Neural cell (in vitro differentiated cells): ENCODE measurements at regions not wholly inside any gene's neighbourhood (a gene's known extent, or its start where the extent isn't known, plus 50 kb on each side); places are given as distances from the start of the nearest gene placed in this dataset.

Source experiments
- CTCF ChIP-seq: fragments of 450-650 bp; IDR thresholded peaks from 2 replicates; pipeline ENCODE4 v1.5.1; 2014; ENCODE audit warnings: antibody characterized with exemption, mild to moderate bottlenecking, moderate library complexity; ENCODE audit not compliant: poor library complexity, severe bottlenecking
- EP300 ChIP-seq: fragments of 450-650 bp; conservative IDR thresholded peaks from 2 replicates; pipeline ENCODE4 v1.6.1; 2014; ENCODE audit warnings: antibody characterized with exemption, mild to moderate bottlenecking, moderate library complexity; ENCODE audit not compliant: poor library complexity, severe bottlenecking
- EZH2 ChIP-seq: fragments of 200-600, 300-800 bp; shearing (Covaris generic), sonication (generic); IDR thresholded peaks from 2 replicates; pipeline ENCODE4 v1.6.1; 2014; ENCODE audit warnings: antibody characterized with exemption, low read length, borderline replicate concordance, mild to moderate bottlenecking; ENCODE audit not compliant: insufficient read depth, poor library complexity, severe bottlenecking
- MXI1 ChIP-seq: fragments of 450-650 bp; conservative IDR thresholded peaks from 2 replicates; pipeline ENCODE4 v1.6.1; 2014; ENCODE audit warnings: antibody characterized with exemption, mild to moderate bottlenecking; ENCODE audit not compliant: poor library complexity, severe bottlenecking
- POLR2AphosphoS5 ChIP-seq: IDR thresholded peaks from 2 replicates; pipeline ENCODE4 v1.6.1; 2012
- RAD21 ChIP-seq: fragments of 450-650 bp; conservative IDR thresholded peaks from 2 replicates; pipeline ENCODE4 v1.6.1; 2014; ENCODE audit warnings: antibody characterized with exemption, mild to moderate bottlenecking, moderate library complexity
- REST ChIP-seq: IDR thresholded peaks from 2 replicates; pipeline ENCODE4 v1.6.1; 2012; ENCODE audit warnings: borderline replicate concordance
- TAF1 ChIP-seq: IDR thresholded peaks from 2 replicates; pipeline ENCODE4 v1.6.1; 2012; ENCODE audit warnings: low read depth

- TF ChIP-seq POLR2AphosphoS5: no peak
- no peak for TF ChIP-seq CTCF
- TF ChIP-seq REST: no peak
- no peak for TF ChIP-seq MXI1
- TF ChIP-seq EZH2: no peak
- TF ChIP-seq RAD21: no peak
- no peak for TF ChIP-seq TAF1
- TF ChIP-seq EP300: no peak
Observed at GRCh38 chr16:82242201-82242600, 72.2 kb upstream of the MPHOSPH6 start.
